Activated CD4-positive, alpha-beta memory T cell treated with anti-CD3 and anti-CD28 coated beads, Interleukin-2, amount 10 ng/mL, durations not matched to agents 7 days and 5 days (primary cell): ENCODE measurements at regions not wholly inside any gene's neighbourhood (a gene's known extent, or its start where the extent isn't known, plus 50 kb on each side); places are given as distances from the start of the nearest gene placed in this dataset.

ENCODE experiments used
- CTCF ChIA-PET: fragments of 350-600 bp; sonication (Branson Sonifier 250); formaldehyde crosslinking; loops from one replicate; lab custom pipeline; 2021; ENCODE audit warnings: antibody characterized with exemption, inconsistent platforms; lab: Charles Lee
- POLR2A ChIA-PET: fragments of 350-600 bp; sonication (Branson Sonifier 250); formaldehyde crosslinking; loops from one replicate; lab custom pipeline; 2021; ENCODE audit warnings: antibody characterized with exemption; lab: Charles Lee
- DNase-seq: peaks from one replicate; pipeline ENCODE4 v3.0.0-alpha.2; 2020
- H3K27ac Mint-ChIP-seq: one replicate; pipeline ENCODE4 v1.8.0; 2021; ENCODE audit warnings: mild to moderate bottlenecking, mixed read lengths
- H3K27me3 Mint-ChIP-seq: one replicate; pipeline ENCODE4 v1.8.0; 2021; ENCODE audit warnings: mixed read lengths
- H3K36me3 Mint-ChIP-seq: one replicate; pipeline ENCODE4 v1.8.0; 2021; ENCODE audit warnings: low read depth, mixed read lengths
- H3K4me1 Mint-ChIP-seq: one replicate; pipeline ENCODE4 v1.8.0; 2021; ENCODE audit warnings: mixed read lengths
- H3K4me3 Mint-ChIP-seq: one replicate; pipeline ENCODE4 v1.8.0; 2021; ENCODE audit warnings: mild to moderate bottlenecking, mixed read lengths
- H3K9me3 Mint-ChIP-seq: one replicate; pipeline ENCODE4 v1.8.0; 2021; ENCODE audit warnings: mixed read lengths

GRCh38 chr6:97535800-97536199 lies 252.8 kb upstream of the MMS22L start:
- Mint-ChIP-seq H3K36me3 (no peaks in the 10 kb centered on the region), H3K27ac (no peak overlapping the region), H3K4me1 (no peaks in the 10 kb centered on the region), H3K9me3 (no peaks in the 10 kb centered on the region), H3K4me3 (no peak overlapping the region), H3K27me3 (no peaks in the 10 kb centered on the region)
- no peak for DNase-seq
- ChIA-PET CTCF (no interaction called here), POLR2A (no interaction called here)

- Mint-ChIP-seq H3K4me1 (no peaks in the 10 kb centered on the region), H3K36me3 (no peaks in the 10 kb centered on the region), H3K27ac (no peak overlapping the region), H3K27me3 (no peaks in the 10 kb centered on the region), H3K4me3 (no peak overlapping the region), H3K9me3 (no peaks in the 10 kb centered on the region)
- no peak for DNase-seq
- ChIA-PET CTCF (no interaction called here), POLR2A (no interaction called here)
Measured at GRCh38 chr6:97548354-97548753, 265.3 kb upstream of the MMS22L start.

- Mint-ChIP-seq H3K27ac (no peak overlapping the region), H3K27me3 (no peaks in the 10 kb centered on the region), H3K4me1 (no peaks in the 10 kb centered on the region), H3K36me3 (no peaks in the 10 kb centered on the region), H3K4me3 (no peak overlapping the region), H3K9me3 (no peaks in the 10 kb centered on the region)
- DNase-seq: no peak
- POLR2A ChIA-PET: no interaction called here
- CTCF ChIA-PET: no interaction called here
Measured at GRCh38 chr6:97557355-97557754, 274.3 kb upstream of the MMS22L start.

GRCh38 chr6:97563529-97563928 lies 280.5 kb upstream of the MMS22L start:
- no peaks in the 10 kb centered on the region for H3K9me3 Mint-ChIP-seq
- DNase-seq: no peak
- H3K4me1 Mint-ChIP-seq: no peaks in the 10 kb centered on the region
- no peak overlapping the region for H3K4me3 Mint-ChIP-seq
- no peaks in the 10 kb centered on the region for H3K36me3 Mint-ChIP-seq
- H3K27ac Mint-ChIP-seq: no peak overlapping the region
- H3K27me3 Mint-ChIP-seq: no peaks in the 10 kb centered on the region
- ChIA-PET POLR2A (no interaction called here), CTCF (no interaction called here)

GRCh38 chr6:97572943-97573342 lies 289.9 kb upstream of the MMS22L start:
- DNase-seq: no peak
- Mint-ChIP-seq H3K27me3 (no peaks in the 10 kb centered on the region), H3K27ac (no peak overlapping the region), H3K4me1 (no peaks in the 10 kb centered on the region), H3K4me3 (no peak overlapping the region), H3K9me3 (no peaks in the 10 kb centered on the region), H3K36me3 (no peaks in the 10 kb centered on the region)
- CTCF ChIA-PET: no interaction called here
- POLR2A ChIA-PET: no interaction called here

GRCh38 chr6:97586344-97586743 lies 303.3 kb upstream of the MMS22L start:
- DNase-seq: no peak
- Mint-ChIP-seq H3K27me3 (no peaks in the 10 kb centered on the region), H3K36me3 (no peaks in the 10 kb centered on the region), H3K9me3 (no peaks in the 10 kb centered on the region), H3K4me3 (no peak overlapping the region), H3K27ac (no peak overlapping the region), H3K4me1 (no peaks in the 10 kb centered on the region)
- POLR2A ChIA-PET: no interaction called here
- CTCF ChIA-PET: no interaction called here

GRCh38 chr6:97591955-97592354 lies 308.9 kb upstream of the MMS22L start:
- no peak for DNase-seq
- no peaks in the 10 kb centered on the region for H3K27me3 Mint-ChIP-seq
- H3K4me3 Mint-ChIP-seq: no peak overlapping the region
- CTCF ChIA-PET: no interaction called here
- no peaks in the 10 kb centered on the region for H3K9me3 Mint-ChIP-seq
- POLR2A ChIA-PET: no interaction called here
- no peaks in the 10 kb centered on the region for H3K4me1 Mint-ChIP-seq
- H3K36me3 Mint-ChIP-seq: no peaks in the 10 kb centered on the region
- H3K27ac Mint-ChIP-seq: no peak overlapping the region

GRCh38 chr6:97594844-97595243 lies 311.8 kb upstream of the MMS22L start:
- Mint-ChIP-seq H3K9me3 (no peaks in the 10 kb centered on the region), H3K4me1 (no peaks in the 10 kb centered on the region), H3K36me3 (no peaks in the 10 kb centered on the region), H3K4me3 (no peak overlapping the region), H3K27me3 (no peaks in the 10 kb centered on the region), H3K27ac (no peak overlapping the region)
- ChIA-PET CTCF (no interaction called here), POLR2A (no interaction called here)
- no peak for DNase-seq

GRCh38 chr6:97621111-97621510 lies 338.1 kb upstream of the MMS22L start:
- no peaks in the 10 kb centered on the region for H3K36me3 Mint-ChIP-seq
- no peaks in the 10 kb centered on the region for H3K27me3 Mint-ChIP-seq
- ChIA-PET POLR2A (no interaction called here), CTCF (no interaction called here)
- H3K4me1 Mint-ChIP-seq: no peaks in the 10 kb centered on the region
- H3K27ac Mint-ChIP-seq: no peak overlapping the region
- H3K9me3 Mint-ChIP-seq: peaks cover 2% of the 10 kb centered on the region
- no peak overlapping the region for H3K4me3 Mint-ChIP-seq
- DNase-seq: no peak

- H3K27me3 Mint-ChIP-seq: no peaks in the 10 kb centered on the region
- no peak overlapping the region for H3K27ac Mint-ChIP-seq
- no peaks in the 10 kb centered on the region for H3K4me1 Mint-ChIP-seq
- POLR2A ChIA-PET: no interaction called here
- CTCF ChIA-PET: no interaction called here
- H3K36me3 Mint-ChIP-seq: no peaks in the 10 kb centered on the region
- H3K9me3 Mint-ChIP-seq: no peaks in the 10 kb centered on the region
- no peak overlapping the region for H3K4me3 Mint-ChIP-seq
- DNase-seq: no peak
Measured at GRCh38 chr6:97626671-97627441, 343.8 kb upstream of the MMS22L start.

- H3K4me1 Mint-ChIP-seq: no peaks in the 10 kb centered on the region
- no peaks in the 10 kb centered on the region for H3K27me3 Mint-ChIP-seq
- POLR2A ChIA-PET: no interaction called here
- CTCF ChIA-PET: no interaction called here
- no peaks in the 10 kb centered on the region for H3K9me3 Mint-ChIP-seq
- no peak overlapping the region for H3K4me3 Mint-ChIP-seq
- no peak overlapping the region for H3K27ac Mint-ChIP-seq
- no peak for DNase-seq
- H3K36me3 Mint-ChIP-seq: no peaks in the 10 kb centered on the region
Measured at GRCh38 chr6:97629180-97629579, 346.2 kb upstream of the MMS22L start.

GRCh38 chr6:97630604-97631003 lies 347.6 kb upstream of the MMS22L start:
- no peaks in the 10 kb centered on the region for H3K36me3 Mint-ChIP-seq
- H3K4me1 Mint-ChIP-seq: no peaks in the 10 kb centered on the region
- no peaks in the 10 kb centered on the region for H3K9me3 Mint-ChIP-seq
- H3K27ac Mint-ChIP-seq: no peak overlapping the region
- H3K27me3 Mint-ChIP-seq: no peaks in the 10 kb centered on the region
- CTCF ChIA-PET: no interaction called here
- no peak overlapping the region for H3K4me3 Mint-ChIP-seq
- no peak for DNase-seq
- POLR2A ChIA-PET: no interaction called here

GRCh38 chr6:97632341-97632740 lies 349.3 kb upstream of the MMS22L start:
- H3K27me3 Mint-ChIP-seq: no peaks in the 10 kb centered on the region
- no peaks in the 10 kb centered on the region for H3K36me3 Mint-ChIP-seq
- H3K27ac Mint-ChIP-seq: no peak overlapping the region
- H3K4me1 Mint-ChIP-seq: no peaks in the 10 kb centered on the region
- no peaks in the 10 kb centered on the region for H3K9me3 Mint-ChIP-seq
- CTCF ChIA-PET: no interaction called here
- POLR2A ChIA-PET: no interaction called here
- no peak overlapping the region for H3K4me3 Mint-ChIP-seq
- DNase-seq: no peak

GRCh38 chr6:97639702-97640101 lies 356.7 kb upstream of the MMS22L start:
- CTCF ChIA-PET: no interaction called here
- Mint-ChIP-seq H3K27me3 (no peaks in the 10 kb centered on the region), H3K9me3 (peaks cover 4% of the 10 kb centered on the region)

More at GRCh38 chr6:97639702-97640101, 356.7 kb upstream of the MMS22L start:
- no peaks in the 10 kb centered on the region for H3K36me3 Mint-ChIP-seq
- POLR2A ChIA-PET: no interaction called here
- H3K4me3 Mint-ChIP-seq: no peak overlapping the region
- DNase-seq: no peak
- H3K4me1 Mint-ChIP-seq: no peaks in the 10 kb centered on the region
- no peak overlapping the region for H3K27ac Mint-ChIP-seq
